K562 (cell line): ENCODE measurements at regions not wholly inside any gene's neighbourhood (a gene's known extent, or its start where the extent isn't known, plus 50 kb on each side); places are given as distances from the start of the nearest gene placed in this dataset.
A peak's percentile ranks its signal among the peaks of the same experiment; 100 is the strongest.

ENCODE experiments used
- ATAC-seq: fragments of 200-7000 bp; cut with Tn5 transposase; 3 replicates; pipeline ENCODE4 v1.9.1; 2020; ENCODE audit warnings: moderate library complexity
- BruUV-seq: library from RNA; stranded (reverse); fragments of 400-500 nt; replicated peaks from 2 replicates; lab custom pipeline; 2021; lab: Mats Ljungman, UMichigan
- CTCF ChIA-PET: fragments of 300-600 bp; formaldehyde crosslinking; extraction: SDS; loops from one replicate; lab custom pipeline; 2021; ENCODE audit warnings: low intra/inter-chr PET ratio; lab: Yijun Ruan, JAX
- POLR2A ChIA-PET: fragments of 300-600, 350-650 bp; sonication (Branson Sonifier 250); formaldehyde crosslinking; extraction: SDS; loops from one replicate; lab custom pipeline; 2021; ENCODE audit warnings: antibody characterized with exemption, inconsistent platforms; lab: Yijun Ruan, JAX
- DNase-seq, 4 experiments: peaks; one replicate each; pipeline versions ENCODE4 v3.0.0 to v3.0.0-alpha.2; 2011 to 2018; ENCODE audit warnings: low spot score in 3 of 4, mixed read lengths in 3 of 4; ENCODE audit errors: extremely low read depth in 1 of 4
- FAIRE-seq: peaks from 2 replicates; lab custom pipeline; 2011; peaks lifted over from hg19 to GRCh38; lab: Jason Lieb, UNC
- H2AFZ ChIP-seq: 2 replicates; pipeline ENCODE4 v1.6.0; 2011; ENCODE audit warnings: low read depth, low read length, control low read depth, inconsistent platforms
- H3K27ac ChIP-seq: fragments of 200-600 bp; 3 replicates; pipeline ENCODE4 v1.8.0; 2011; ENCODE audit warnings: low read depth, mild to moderate bottlenecking, control low read depth, inconsistent platforms, low read length, moderate library complexity, mixed read lengths; ENCODE audit errors: extremely low read depth
- H3K27me3 ChIP-seq, 2 experiments: fragments of 300-600 bp in 1 of 2; 2 replicates in 1 of 2; 3 replicates in 1 of 2; pipeline versions ENCODE4 v1.6.0 to v1.8.0; 2011; ENCODE audit warnings: inconsistent platforms in 2 of 2, low read length in 2 of 2, mild to moderate bottlenecking in 1 of 2, mixed read lengths in 1 of 2, moderate library complexity in 1 of 2; ENCODE audit not compliant: control insufficient read depth in 2 of 2, insufficient read depth in 2 of 2
- H3K36me3 ChIP-seq: fragments of 300-600 bp; 3 replicates; pipeline ENCODE4 v1.8.0; 2011; ENCODE audit warnings: mild to moderate bottlenecking, low read length, inconsistent platforms; ENCODE audit not compliant: control insufficient read depth, insufficient read depth
- H3K4me1 ChIP-seq, 2 experiments: fragments of 200-600 bp in 1 of 2; replicated peaks in 1 of 2; 2 replicates in 1 of 2; 3 replicates in 1 of 2; pipeline versions ENCODE4 v1.5.1 to v1.8.0; 2011; ENCODE audit warnings: inconsistent platforms in 2 of 2, low read length in 2 of 2, mild to moderate bottlenecking in 1 of 2, mixed read lengths in 1 of 2, moderate library complexity in 1 of 2; ENCODE audit not compliant: control insufficient read depth in 2 of 2, insufficient read depth in 2 of 2
- H3K4me2 ChIP-seq: 2 replicates; pipeline ENCODE4 v1.6.1; 2011; ENCODE audit warnings: low read length, control low read depth, inconsistent platforms, mixed read lengths; ENCODE audit not compliant: insufficient read depth
- H3K4me3 ChIP-seq: fragments of 200-600 bp; sonication (generic), shearing (Covaris generic); 2 replicates; pipeline ENCODE4 v1.5.1; 2016; ENCODE audit warnings: control low read depth, inconsistent platforms
- H3K79me2 ChIP-seq: fragments of 200-600 bp; 3 replicates; pipeline ENCODE4 v1.8.0; 2011; ENCODE audit warnings: low read length, inconsistent platforms; ENCODE audit not compliant: control insufficient read depth, insufficient read depth
- H3K9ac ChIP-seq, 2 experiments: 2 replicates each; pipeline versions ENCODE4 v1.6.0 to v1.6.1; 2011; ENCODE audit warnings: low read depth in 2 of 2, low read length in 2 of 2, control low read depth in 1 of 2, inconsistent platforms in 1 of 2, mild to moderate bottlenecking in 1 of 2, mixed read lengths in 1 of 2; ENCODE audit not compliant: insufficient read depth in 1 of 2
- H3K9me1 ChIP-seq: one replicate; pipeline ENCODE4 v1.6.0; 2011; ENCODE audit warnings: inconsistent platforms, mild to moderate bottlenecking, low read length, moderate library complexity; ENCODE audit not compliant: control insufficient read depth, insufficient read depth
- H3K9me3 ChIP-seq: replicated peaks from 2 replicates; pipeline ENCODE4 v1.5.1; 2011; ENCODE audit warnings: low read depth, low read length, inconsistent platforms; ENCODE audit not compliant: control insufficient read depth, insufficient read depth
- H4K20me1 ChIP-seq: replicated peaks from 2 replicates; pipeline ENCODE4 v1.6.1; 2011; ENCODE audit warnings: low read length, inconsistent platforms, mixed read lengths; ENCODE audit not compliant: control insufficient read depth, insufficient read depth
- CAMTA2 ChIP-seq: fragments of 250-450 bp; sonication (Bioruptor Pico); conservative IDR thresholded peaks from 2 replicates; pipeline ENCODE4 v1.5.1; 2022
- DDX20 ChIP-seq: fragments of 450-650 bp; IDR thresholded peaks from 2 replicates; pipeline ENCODE4 v1.6.1; 2016; ENCODE audit warnings: missing genetic modification characterization, low read depth, mild to moderate bottlenecking, missing compliant biosample characterization, moderate library complexity
- JUND ChIP-seq, 2 experiments: IDR thresholded peaks; 2 replicates in 1 of 2; 3 replicates in 1 of 2; pipeline ENCODE4 v1.6.1; 2011; ENCODE audit warnings: borderline replicate concordance in 2 of 2, low read depth in 2 of 2, low read length in 2 of 2, improper control_type of control experiment in 1 of 2, missing biosample characterization in 1 of 2, missing genetic modification characterization in 1 of 2, missing genetic modification reagents in 1 of 2
- L3MBTL2 ChIP-seq: fragments of 450-650 bp; IDR thresholded peaks from 2 replicates; pipeline ENCODE4 v1.6.1; 2016; ENCODE audit warnings: mild to moderate bottlenecking, moderate library complexity
- PURB ChIP-seq: sonication (generic); formaldehyde crosslinking; IDR thresholded peaks from 2 replicates; pipeline ENCODE4 v1.9.0; 2021; ENCODE audit warnings: low read depth, mild to moderate bottlenecking, missing genetic modification reagents
- RBFOX2 ChIP-seq: fragments of 200-400 bp; formaldehyde crosslinking; IDR thresholded peaks from 2 replicates; pipeline ENCODE4 v1.6.1; 2017; ENCODE audit warnings: low read depth, mild to moderate bottlenecking, low read length, moderate library complexity
- SMARCA4 ChIP-seq: fragments of 450-650 bp; IDR thresholded peaks from 2 replicates; pipeline ENCODE4 v1.6.1; 2016
- TOE1 ChIP-seq, 2 experiments: fragments of 450-650 bp in 1 of 2; sonication (generic) in 1 of 2; formaldehyde crosslinking in 1 of 2; IDR thresholded peaks; 2 replicates each; pipeline versions ENCODE4 v1.7.1 to v1.8.0; 2016 to 2022; ENCODE audit warnings: borderline replicate concordance in 2 of 2, mild to moderate bottlenecking in 2 of 2, antibody characterized with exemption in 1 of 2, inconsistent platforms in 1 of 2, low read depth in 1 of 2, missing genetic modification reagents in 1 of 2, moderate library complexity in 1 of 2
- TRIM24 ChIP-seq, 2 experiments: fragments of 450-650 bp; IDR thresholded peaks; 2 replicates each; pipeline ENCODE4 v1.6.1; 2016
- WHSC1 ChIP-seq: IDR thresholded peaks from one replicate; pipeline ENCODE4 v1.6.1; 2012; ENCODE audit warnings: low read length, control low read depth, inconsistent platforms
- ZBTB1 ChIP-seq: sonication (generic); formaldehyde crosslinking; IDR thresholded peaks from 2 replicates; pipeline ENCODE4 v1.8.1; 2023; ENCODE audit warnings: missing genetic modification reagents, low read depth, mild to moderate bottlenecking, borderline replicate concordance
- ZFX ChIP-seq: sonication (generic); formaldehyde crosslinking; IDR thresholded peaks from 2 replicates; pipeline ENCODE4 v1.8.0; 2022; ENCODE audit warnings: mild to moderate bottlenecking, missing genetic modification reagents, moderate library complexity
- ZNF217 ChIP-seq: sonication (generic); formaldehyde crosslinking; IDR thresholded peaks from 2 replicates; pipeline ENCODE4 v1.8.0; 2022; ENCODE audit warnings: mild to moderate bottlenecking, missing genetic modification reagents
- ZNF717 ChIP-seq: fragments of 250-450 bp; sonication (Bioruptor Pico); IDR thresholded peaks from 2 replicates; pipeline ENCODE4 v1.5.0; 2021
- WGBS: fragments of 100-300 bp; shearing (Covaris generic); methylation state at CpG from one replicate; pipeline ENCODE4 v1.1.6; 2016; ENCODE audit warnings: low coverage, mixed read lengths; ENCODE audit not compliant: insufficient coverage; ENCODE audit errors: missing lambda C conversion rate; 5-methylcytosine and 5-hydroxymethylcytosine counted together
- in situ Hi-C: fragments of 300-500 bp; cut with MboI; formaldehyde crosslinking; loops from 4 replicates; pipeline ENCODE4 v1.15.0; 2018; ENCODE audit warnings: inconsistent platforms, mixed read lengths
- intact Hi-C: fragments of 100-400 bp; cut with micrococcal nuclease; formaldehyde crosslinking; loops from 2 replicates; pipeline ENCODE4 v1.14.2; 2022
- TF ChIP-seq, protein P1 (sequence below): sonication (generic); formaldehyde crosslinking; IDR thresholded peaks from 2 replicates; pipeline ENCODE4 v1.9.0; 2022; ENCODE audit warnings: mild to moderate bottlenecking, missing genetic modification reagents
- TF ChIP-seq, protein P2 (sequence below): fragments of 200-400 bp; formaldehyde crosslinking; IDR thresholded peaks from 2 replicates; pipeline ENCODE4 v1.6.1; 2017; ENCODE audit warnings: mild to moderate bottlenecking, low read depth, low read length, moderate library complexity
- TF ChIP-seq, protein P3 (sequence below): sonication (generic); formaldehyde crosslinking; IDR thresholded peaks from 2 replicates; pipeline ENCODE4 v1.8.0; 2022; ENCODE audit warnings: mild to moderate bottlenecking, missing genetic modification reagents

DNA sequence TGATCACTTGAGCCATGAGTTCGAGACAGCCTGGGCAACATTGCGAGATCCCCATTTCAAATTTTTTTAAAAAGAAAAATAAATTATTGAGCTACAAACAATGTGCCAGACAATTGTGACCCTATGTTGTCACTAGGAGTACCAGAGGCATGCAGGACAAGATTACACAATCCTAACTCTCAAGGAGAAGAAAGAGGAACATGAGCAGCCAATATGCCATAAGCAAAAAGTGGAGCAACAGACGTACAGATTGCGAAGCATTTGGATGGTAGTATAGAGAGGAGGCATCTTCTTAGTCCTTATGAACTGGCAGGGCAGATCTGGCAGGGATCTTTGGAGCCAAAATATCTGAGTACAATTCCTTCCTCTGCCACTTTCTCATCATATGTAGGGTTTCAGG, 156.4 kb downstream of the OR2B2 start (continued):
- TF ChIP-seq DDX20 (no peak), ZNF217 (CRISPR knock-in tag) (no peak)
- TF ChIP-seq, all 486 proteins: peak for 3

DNA sequence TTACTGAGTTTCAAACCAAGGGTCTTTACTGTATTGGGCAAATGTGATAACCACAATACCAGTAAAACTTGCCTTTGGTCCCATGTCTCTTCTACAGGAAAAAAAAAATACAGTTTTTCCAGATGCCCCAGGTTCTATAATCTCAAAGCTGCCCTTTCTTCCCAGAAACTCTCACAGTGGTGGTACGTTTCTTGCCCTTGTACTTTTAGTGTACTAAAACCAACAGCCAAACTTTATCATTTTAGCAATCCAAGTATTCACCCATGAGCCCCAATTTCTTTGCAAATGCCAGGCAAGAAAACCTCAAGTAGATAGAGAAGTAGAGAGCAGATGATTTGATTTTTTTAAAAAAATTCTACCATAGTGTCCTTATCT, 157.8 kb downstream of the OR2B2 start:
- Histone ChIP-seq H3K27me3 (no peaks in the 10 kb centered on the region), H3K4me1 (peaks cover 16% of the 10 kb centered on the region in 2 experiments; a peak in 4 of 5 replicates), H3K9ac (peak overlapping the region in 1 of 2 experiments; percentile 42; a peak in 2 of 4 replicates), H3K4me2 (peak overlapping the region; percentile 80), H3K9me1 (no peaks in the 10 kb centered on the region), H3K79me2 (no peaks in the 10 kb centered on the region), H3K36me3 (no peaks in the 10 kb centered on the region), H3K9me3 (no peaks in the 10 kb centered on the region), H3K4me3 (peak overlapping the region; percentile 42), H3K27ac (no peak overlapping the region; the same call in 2 of the 3 replicates), H4K20me1 (no peaks in the 10 kb centered on the region), H2AFZ (peak overlapping the region; percentile 79)
- no TSS peak for BruUV-seq
- DNase-seq: no peak
- FAIRE-seq: no peak
- in situ Hi-C loops: no loop called here
- CTCF ChIA-PET: interaction anchor here (0.6 to 1.6 kb wide), 2 partner anchors 565 to 604 kb away, joined by 3 to 4 read pairs; no protein-coding TSS in a partner anchor
- intact Hi-C loops: loop anchor here (5.0 kb wide), 2 partner anchors 252 to 542 kb away; no protein-coding TSS in a partner anchor
- 0% methylated on average over 1 of the region's 1 CpG for WGBS
- POLR2A ChIA-PET: interaction anchor here (0.6 to 3.7 kb wide), 24 partner anchors 10 to 1280 kb away, joined by 3 to 17 read pairs (median 3); a partner anchor contains a TSS
- ATAC-seq: no peak
- TF ChIP-seq TRIM24 (IDR thresholded peaks at IDR 0.05) (no peak), ZBTB1 (CRISPR knock-in tag) (no peak), PURB (CRISPR knock-in tag) (no peak), ZNF717 (CRISPR knock-in tag) (no peak), L3MBTL2 (no peak), SMARCA4 (peak; percentile 11; the same call in 1 of the 2 replicates), ZFX (no peak), CAMTA2 (CRISPR knock-in tag) (no peak), JUND (IDR thresholded peaks at IDR 0.05; ENCODE audit: borderline replicate concordance, low read depth, low read length) (no peak), JUND (tag; IDR thresholded peaks at IDR 0.05; ENCODE audit: borderline replicate concordance, low read depth, low read length) (no peak), TOE1 (IDR thresholded peaks at IDR 0.05; ENCODE audit: borderline replicate concordance) (no peak), TOE1 (CRISPR knock-in tag; IDR thresholded peaks at IDR 0.05; ENCODE audit: borderline replicate concordance, low read depth) (no peak), RBFOX2 (no peak), WHSC1 (no peak)
- TF ChIP-seq, protein P1, sequence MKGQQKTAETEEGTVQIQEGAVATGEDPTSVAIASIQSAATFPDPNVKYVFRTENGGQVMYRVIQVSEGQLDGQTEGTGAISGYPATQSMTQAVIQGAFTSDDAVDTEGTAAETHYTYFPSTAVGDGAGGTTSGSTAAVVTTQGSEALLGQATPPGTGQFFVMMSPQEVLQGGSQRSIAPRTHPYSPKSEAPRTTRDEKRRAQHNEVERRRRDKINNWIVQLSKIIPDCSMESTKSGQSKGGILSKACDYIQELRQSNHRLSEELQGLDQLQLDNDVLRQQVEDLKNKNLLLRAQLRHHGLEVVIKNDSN (CRISPR knock-in tag): no peak
- TF ChIP-seq, protein P2, sequence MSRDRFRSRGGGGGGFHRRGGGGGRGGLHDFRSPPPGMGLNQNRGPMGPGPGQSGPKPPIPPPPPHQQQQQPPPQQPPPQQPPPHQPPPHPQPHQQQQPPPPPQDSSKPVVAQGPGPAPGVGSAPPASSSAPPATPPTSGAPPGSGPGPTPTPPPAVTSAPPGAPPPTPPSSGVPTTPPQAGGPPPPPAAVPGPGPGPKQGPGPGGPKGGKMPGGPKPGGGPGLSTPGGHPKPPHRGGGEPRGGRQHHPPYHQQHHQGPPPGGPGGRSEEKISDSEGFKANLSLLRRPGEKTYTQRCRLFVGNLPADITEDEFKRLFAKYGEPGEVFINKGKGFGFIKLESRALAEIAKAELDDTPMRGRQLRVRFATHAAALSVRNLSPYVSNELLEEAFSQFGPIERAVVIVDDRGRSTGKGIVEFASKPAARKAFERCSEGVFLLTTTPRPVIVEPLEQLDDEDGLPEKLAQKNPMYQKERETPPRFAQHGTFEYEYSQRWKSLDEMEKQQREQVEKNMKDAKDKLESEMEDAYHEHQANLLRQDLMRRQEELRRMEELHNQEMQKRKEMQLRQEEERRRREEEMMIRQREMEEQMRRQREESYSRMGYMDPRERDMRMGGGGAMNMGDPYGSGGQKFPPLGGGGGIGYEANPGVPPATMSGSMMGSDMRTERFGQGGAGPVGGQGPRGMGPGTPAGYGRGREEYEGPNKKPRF: no peak
- TF ChIP-seq, protein P3, sequence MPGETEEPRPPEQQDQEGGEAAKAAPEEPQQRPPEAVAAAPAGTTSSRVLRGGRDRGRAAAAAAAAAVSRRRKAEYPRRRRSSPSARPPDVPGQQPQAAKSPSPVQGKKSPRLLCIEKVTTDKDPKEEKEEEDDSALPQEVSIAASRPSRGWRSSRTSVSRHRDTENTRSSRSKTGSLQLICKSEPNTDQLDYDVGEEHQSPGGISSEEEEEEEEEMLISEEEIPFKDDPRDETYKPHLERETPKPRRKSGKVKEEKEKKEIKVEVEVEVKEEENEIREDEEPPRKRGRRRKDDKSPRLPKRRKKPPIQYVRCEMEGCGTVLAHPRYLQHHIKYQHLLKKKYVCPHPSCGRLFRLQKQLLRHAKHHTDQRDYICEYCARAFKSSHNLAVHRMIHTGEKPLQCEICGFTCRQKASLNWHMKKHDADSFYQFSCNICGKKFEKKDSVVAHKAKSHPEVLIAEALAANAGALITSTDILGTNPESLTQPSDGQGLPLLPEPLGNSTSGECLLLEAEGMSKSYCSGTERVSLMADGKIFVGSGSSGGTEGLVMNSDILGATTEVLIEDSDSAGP (CRISPR knock-in tag): no peak
